ENCODE measurements at regions not wholly inside any gene's neighbourhood (a gene's known extent, or its start where the extent isn't known, plus 50 kb on each side); places are given as distances from the start of the nearest gene placed in this dataset.
A peak's percentile ranks its signal among the peaks of the same experiment; 100 is the strongest.

DNA sequence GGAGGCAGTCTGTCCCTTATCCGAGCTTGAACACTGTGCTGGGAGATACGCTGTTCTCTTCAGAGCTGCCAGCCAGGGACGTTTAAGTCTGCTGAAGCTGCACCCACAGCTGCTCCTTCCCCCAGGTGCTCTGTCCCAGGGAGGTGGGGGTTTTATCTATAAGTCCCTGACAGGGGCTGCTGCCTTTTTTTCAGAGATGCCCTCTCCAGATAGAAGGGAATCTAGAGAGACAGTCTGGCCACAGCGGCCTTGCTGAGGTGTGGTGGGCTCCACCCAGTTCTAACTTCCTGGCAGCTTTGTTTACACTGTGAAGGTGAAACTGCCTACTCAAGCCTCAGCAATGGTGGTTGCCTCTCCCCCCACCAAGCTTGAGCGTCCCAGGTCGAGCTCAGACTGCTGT lies 319.9 kb upstream of the GRM7 start:
- H3K9me3 ChIP-seq (replicated peaks; ENCODE audit: control insufficient read depth, insufficient read depth, low read depth, low read length): 0 out of 2 replicates have a peak, but pooled peaks cover 2% of the 10 kb centered on the region
- no peaks in the 10 kb centered on the region for H3K9me1 ChIP-seq (ENCODE audit: control insufficient read depth, insufficient read depth, low read length)
- no peaks in the 10 kb centered on the region for H3K27me3 ChIP-seq (ENCODE audit: control insufficient read depth in 2 of 2, insufficient read depth in 2 of 2, low read length in 2 of 2)
- intact Hi-C loops (cut with micrococcal nuclease) (loop anchor here (5.0 kb wide), 1 partner anchor 49 kb away; no protein-coding TSS in a partner anchor), in situ Hi-C loops (cut with MboI) (no loop called here)
- BruUV-seq (replicated peaks): no TSS peak
- peaks cover 13 to 28% of the 10 kb centered on the region in 2 experiments for H3K4me1 ChIP-seq (replicated peaks in 1 of 2; ENCODE audit: control insufficient read depth in 2 of 2, insufficient read depth in 2 of 2, low read length in 2 of 2)
- ChIA-PET CTCF (ENCODE audit: low intra/inter-chr PET ratio) (no interaction called here), POLR2A (interaction anchor here (0.7 to 1.7 kb wide), 2 partner anchors 20 to 21 kb away, joined by 3 read pairs; no protein-coding TSS in a partner anchor)
- peaks cover 25% of the 10 kb centered on the region for H3K36me3 ChIP-seq (ENCODE audit: control insufficient read depth, insufficient read depth, low read length)
- H3K79me2 ChIP-seq (ENCODE audit: control insufficient read depth, insufficient read depth, low read length): peaks cover 95% of the 10 kb centered on the region
- H2AFZ ChIP-seq (ENCODE audit: low read depth, low read length): peak overlapping the region; percentile 18; the same call in 1 of the 2 replicates
- 0% methylated on average over 5 of the region's 6 CpGs for WGBS (ENCODE audit: insufficient coverage, low coverage, missing lambda C conversion rate)
- ATAC-seq: peak; percentile 91
- peak overlapping the region; percentile 6; the same call in 1 of the 2 replicates for H3K4me3 ChIP-seq
- DNase-seq (ENCODE audit: extremely low read depth in 1 of 4, low spot score in 3 of 4): peak in 1 of 4 experiments; percentile 90
- FAIRE-seq: peak; percentile 70
- peak overlapping the region; percentile 60 for H3K4me2 ChIP-seq (ENCODE audit: insufficient read depth, low read length)
- no peaks in the 10 kb centered on the region for H4K20me1 ChIP-seq (replicated peaks; ENCODE audit: control insufficient read depth, insufficient read depth, low read length)
- peak overlapping the region; percentile 20 to 82; a peak in 2 of 4 replicates for H3K9ac ChIP-seq (ENCODE audit: insufficient read depth in 1 of 2, low read depth in 2 of 2, low read length in 2 of 2)
- peak overlapping the region; percentile 75 for H3K27ac ChIP-seq (ENCODE audit: extremely low read depth, low read depth, low read length)
- TF ChIP-seq KLF16 (IDR thresholded peaks at IDR 0.05) (peak; percentile 94), POLR3G (IDR thresholded peaks at IDR 0.05; ENCODE audit: extremely low read depth, insufficient read length, insufficient replicate concordance) (no peak), SLC30A9 (CRISPR knock-in tag; IDR thresholded peaks at IDR 0.05) (no peak), ARNT (IDR thresholded peaks at IDR 0.05) (peak in 1 of 2 experiments; percentile 45; a peak in 2 of 4 replicates), ZNF311 (CRISPR knock-in tag; IDR thresholded peaks at IDR 0.05) (no peak), POLR2AphosphoS5 (IDR thresholded peaks at IDR 0.05; ENCODE audit: control insufficient read depth, insufficient read depth, low read depth, low read length) (peak; percentile 93), ZEB2 (IDR thresholded peaks at IDR 0.05) (peak; percentile 83), TCF3 (CRISPR knock-in tag; IDR thresholded peaks at IDR 0.05) (peak; percentile 86), ARID1B (IDR thresholded peaks at IDR 0.05) (peak; percentile 91), HMGN3 (IDR thresholded peaks at IDR 0.05; ENCODE audit: borderline replicate concordance, extremely low read depth, insufficient read length, low read depth, low read length) (no peak), PHB2 (IDR thresholded peaks at IDR 0.05; ENCODE audit: low read depth) (peak; percentile 47; the same call in 1 of the 2 replicates), NCOA1 (IDR thresholded peaks at IDR 0.05; ENCODE audit: low read depth) (no peak; the same call in 1 of the 2 replicates), ZNF316 (IDR thresholded peaks at IDR 0.05) (no peak)
- TF ChIP-seq, protein P1, sequence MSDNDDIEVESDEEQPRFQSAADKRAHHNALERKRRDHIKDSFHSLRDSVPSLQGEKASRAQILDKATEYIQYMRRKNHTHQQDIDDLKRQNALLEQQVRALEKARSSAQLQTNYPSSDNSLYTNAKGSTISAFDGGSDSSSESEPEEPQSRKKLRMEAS (CRISPR knock-in tag; IDR thresholded peaks at IDR 0.05): no peak
- TF ChIP-seq, protein P2, sequence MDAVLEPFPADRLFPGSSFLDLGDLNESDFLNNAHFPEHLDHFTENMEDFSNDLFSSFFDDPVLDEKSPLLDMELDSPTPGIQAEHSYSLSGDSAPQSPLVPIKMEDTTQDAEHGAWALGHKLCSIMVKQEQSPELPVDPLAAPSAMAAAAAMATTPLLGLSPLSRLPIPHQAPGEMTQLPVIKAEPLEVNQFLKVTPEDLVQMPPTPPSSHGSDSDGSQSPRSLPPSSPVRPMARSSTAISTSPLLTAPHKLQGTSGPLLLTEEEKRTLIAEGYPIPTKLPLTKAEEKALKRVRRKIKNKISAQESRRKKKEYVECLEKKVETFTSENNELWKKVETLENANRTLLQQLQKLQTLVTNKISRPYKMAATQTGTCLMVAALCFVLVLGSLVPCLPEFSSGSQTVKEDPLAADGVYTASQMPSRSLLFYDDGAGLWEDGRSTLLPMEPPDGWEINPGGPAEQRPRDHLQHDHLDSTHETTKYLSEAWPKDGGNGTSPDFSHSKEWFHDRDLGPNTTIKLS (IDR thresholded peaks at IDR 0.05; ENCODE audit: borderline replicate concordance, low read depth): no peak
- TF ChIP-seq, protein P3, sequence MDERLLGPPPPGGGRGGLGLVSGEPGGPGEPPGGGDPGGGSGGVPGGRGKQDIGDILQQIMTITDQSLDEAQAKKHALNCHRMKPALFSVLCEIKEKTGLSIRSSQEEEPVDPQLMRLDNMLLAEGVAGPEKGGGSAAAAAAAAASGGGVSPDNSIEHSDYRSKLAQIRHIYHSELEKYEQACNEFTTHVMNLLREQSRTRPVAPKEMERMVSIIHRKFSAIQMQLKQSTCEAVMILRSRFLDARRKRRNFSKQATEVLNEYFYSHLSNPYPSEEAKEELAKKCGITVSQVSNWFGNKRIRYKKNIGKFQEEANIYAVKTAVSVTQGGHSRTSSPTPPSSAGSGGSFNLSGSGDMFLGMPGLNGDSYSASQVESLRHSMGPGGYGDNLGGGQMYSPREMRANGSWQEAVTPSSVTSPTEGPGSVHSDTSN (CRISPR knock-in tag; IDR thresholded peaks at IDR 0.05; ENCODE audit: low read depth): no peak
- TF ChIP-seq, protein P3 (tag; conservative IDR thresholded peaks at IDR 0.05; ENCODE audit: low read depth): no peak
